Upper lobe of left lung (tissue), 6 donors: ENCODE measurements at regions not wholly inside any gene's neighbourhood (a gene's known extent, or its start where the extent isn't known, plus 50 kb on each side); places are given as distances from the start of the nearest gene placed in this dataset.
A peak's percentile ranks its signal among the peaks of the same experiment; 100 is the strongest.

Source experiments
- ATAC-seq, 2 donors: fragments of 200-7000 bp; cut with Tn5 transposase; one replicate each; pipeline ENCODE4 v1.9.1; 2022; ENCODE audit warnings: mild to moderate bottlenecking in 2 of 2, moderate library complexity in 2 of 2; ENCODE audit not compliant: low FRiP score in 2 of 2
- DNase-seq, 2 donors: peaks; one replicate each; pipeline ENCODE4 v3.0.0-alpha.2; 2019 to 2020
- H3K27ac ChIP-seq, 4 donors: fragments of 200-600 bp; sonication (generic); one replicate each; pipeline ENCODE4 v1.5.1; 2016 to 2019
- H3K27me3 ChIP-seq, 4 donors: fragments of 200-600 bp; sonication (generic); one replicate each; pipeline ENCODE4 v1.5.1; 2017 to 2019
- H3K36me3 ChIP-seq, 4 donors: fragments of 200-600 bp; sonication (generic); one replicate each; pipeline ENCODE4 v1.5.1; 2016 to 2019
- H3K4me1 ChIP-seq, 4 donors: fragments of 200-600 bp; sonication (generic); one replicate each; pipeline ENCODE4 v1.5.1; 2018 to 2019
- H3K4me3 ChIP-seq, 4 donors: fragments of 200-600 bp; sonication (generic); one replicate each; pipeline ENCODE4 v1.5.1; 2017 to 2019; ENCODE audit warnings: mild to moderate bottlenecking in 2 of 4, moderate library complexity in 1 of 4
- H3K9me3 ChIP-seq, 4 donors: fragments of 200-600 bp; sonication (generic); one replicate each; pipeline ENCODE4 v1.5.1; 2018 to 2019
- CTCF ChIP-seq, 6 experiments: fragments of 450-650 bp in 4 of 6; fragments of 200-600 bp in 2 of 6; sonication (generic) in 2 of 6; IDR thresholded peaks; one replicate each; pipeline ENCODE4 v1.5.1; 2016 to 2019; ENCODE audit warnings: antibody characterized with exemption in 6 of 6
- EP300 ChIP-seq, 4 donors: sonication (generic); formaldehyde crosslinking; IDR thresholded peaks; one replicate each; pipeline ENCODE4 v1.5.1; 2017; ENCODE audit warnings: antibody characterized with exemption in 4 of 4, control low read depth in 2 of 4
- POLR2A ChIP-seq, 4 donors: fragments of 450-650 bp; IDR thresholded peaks; one replicate each; pipeline ENCODE4 v1.5.1; 2016 to 2017; ENCODE audit warnings: antibody characterized with exemption in 4 of 4, mild to moderate bottlenecking in 2 of 4
- POLR2AphosphoS5 ChIP-seq, 2 donors: sonication (generic); formaldehyde crosslinking; IDR thresholded peaks; one replicate each; pipeline ENCODE4 v1.5.1; 2017; ENCODE audit warnings: antibody characterized with exemption in 2 of 2
- WGBS, 2 donors: methylation state at CpG; one replicate each; pipeline ENCODE4 v1.1.5; 2017 to 2018; 5-methylcytosine and 5-hydroxymethylcytosine counted together
- donor health status: DM: no; HTN: no; CAD: no; lungs with moderate emphysema.
- donor health status: DM: no; HTN: yes; CAD: no; lungs with severe emphysema.

GRCh38 chr18:78352910-78353309, 626.7 kb upstream of the SALL3 start:
- H3K4me1 ChIP-seq, result no peaks in the 10 kb centered on the region
- H3K9me3 ChIP-seq, result no peaks in the 10 kb centered on the region
- no peak overlapping the region for H3K27ac ChIP-seq
- no peak for TF ChIP-seq POLR2A (IDR thresholded peaks at IDR 0.05)
- TF ChIP-seq EP300 (IDR thresholded peaks at IDR 0.05), result no peak
- TF ChIP-seq POLR2AphosphoS5 (IDR thresholded peaks at IDR 0.05), result no peak
- no peak for TF ChIP-seq CTCF (IDR thresholded peaks at IDR 0.05)
- ATAC-seq (no peak), DNase-seq (no peak)
- WGBS, 2 donors, result 68 to 87% methylated on average over 6 of the region's 6 CpGs
- no peaks in the 10 kb centered on the region for H3K27me3 ChIP-seq
- no peaks in the 10 kb centered on the region for H3K36me3 ChIP-seq
- H3K4me3 ChIP-seq, result no peak overlapping the region

- H3K36me3 ChIP-seq, result no peaks in the 10 kb centered on the region
- TF ChIP-seq POLR2AphosphoS5 (IDR thresholded peaks at IDR 0.05), result no peak
- TF ChIP-seq CTCF (IDR thresholded peaks at IDR 0.05), result no peak
- TF ChIP-seq POLR2A (IDR thresholded peaks at IDR 0.05), result no peak
- TF ChIP-seq EP300 (IDR thresholded peaks at IDR 0.05), result no peak
- no peaks in the 10 kb centered on the region for H3K4me1 ChIP-seq
- 88 to 91% methylated on average over 5 to 15 of the region's 15 CpGs for WGBS, 2 donors
- H3K9me3 ChIP-seq, result no peaks in the 10 kb centered on the region
- H3K27ac ChIP-seq, result no peak overlapping the region
- H3K27me3 ChIP-seq, result no peaks in the 10 kb centered on the region
- peak in 1 of 2 donors; percentile 53 for DNase-seq
- no peak overlapping the region for H3K4me3 ChIP-seq
- ATAC-seq, result peak in 1 of 2 donors; percentile 32
These were observed 617.4 kb upstream of the SALL3 start for GRCh38 chr18:78362198-78362597.

DNA sequence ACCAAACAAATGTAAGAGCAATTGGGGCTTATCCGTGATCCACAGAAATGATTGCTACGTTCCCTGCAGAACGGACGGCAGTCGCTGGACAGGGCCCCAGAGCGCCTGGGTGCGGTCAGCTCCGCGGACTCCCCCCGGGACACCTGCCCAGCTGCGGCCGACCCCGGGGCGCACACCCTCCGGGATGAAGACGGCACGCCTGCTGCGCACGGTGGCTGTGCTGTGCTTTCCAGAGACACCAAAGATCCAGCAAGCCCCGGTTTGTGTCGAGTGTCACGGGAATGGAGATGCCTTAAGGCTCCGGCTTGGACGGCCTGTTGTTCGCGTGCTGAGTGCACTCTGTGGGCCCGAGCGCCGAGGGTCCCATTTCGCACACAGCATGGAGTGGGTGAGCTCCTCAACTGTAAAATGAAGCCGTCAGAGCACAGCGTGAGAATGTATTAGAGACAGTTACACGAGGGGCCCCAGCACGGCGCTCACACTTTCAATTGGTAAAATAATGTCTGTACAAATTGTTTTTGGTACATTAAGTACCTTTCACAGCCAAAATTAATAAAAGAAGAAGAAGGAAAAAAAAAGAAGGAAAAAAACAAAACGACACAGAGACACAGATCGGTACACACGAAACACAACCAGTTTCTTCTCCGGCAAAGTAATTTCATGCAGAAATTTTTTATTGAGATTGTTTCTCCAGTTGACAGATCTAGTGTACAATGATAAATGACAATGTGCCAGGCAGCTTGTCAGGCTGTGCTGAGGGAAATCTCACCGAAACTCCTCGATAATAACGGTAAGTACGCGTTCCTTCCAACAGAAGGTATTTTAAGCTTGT, 615.8 kb upstream of the SALL3 start:
- H3K27me3 ChIP-seq, result no peaks in the 10 kb centered on the region
- no peaks in the 10 kb centered on the region for H3K9me3 ChIP-seq
- DNase-seq (peak in 1 of 2 donors; percentile 77), ATAC-seq (peak in 1 of 2 donors; percentile 36)
- H3K4me1 ChIP-seq, result no peaks in the 10 kb centered on the region
- no peak for TF ChIP-seq POLR2A (IDR thresholded peaks at IDR 0.05)
- no peak for TF ChIP-seq CTCF (IDR thresholded peaks at IDR 0.05)
- no peak for TF ChIP-seq POLR2AphosphoS5 (IDR thresholded peaks at IDR 0.05)
- no peak for TF ChIP-seq EP300 (IDR thresholded peaks at IDR 0.05)
- no peak overlapping the region for H3K4me3 ChIP-seq
- no peak overlapping the region for H3K27ac ChIP-seq
- no peaks in the 10 kb centered on the region for H3K36me3 ChIP-seq
- 95 to 96% methylated on average over 34 to 43 of the region's 44 CpGs for WGBS, 2 donors

- Histone ChIP-seq H3K4me3 (no peak overlapping the region), H3K4me1 (no peaks in the 10 kb centered on the region), H3K27me3 (no peaks in the 10 kb centered on the region), H3K27ac (no peak overlapping the region), H3K9me3 (no peaks in the 10 kb centered on the region), H3K36me3 (no peaks in the 10 kb centered on the region)
- ATAC-seq (no peak), DNase-seq (no peak)
- WGBS, 2 donors, result 83 to 84% methylated on average over 13 of the region's 13 CpGs
- TF ChIP-seq CTCF (IDR thresholded peaks at IDR 0.05), result no peak
- TF ChIP-seq EP300 (IDR thresholded peaks at IDR 0.05), result no peak
- no peak for TF ChIP-seq POLR2A (IDR thresholded peaks at IDR 0.05)
These were observed 615.1 kb upstream of the SALL3 start for GRCh38 chr18:78364388-78364960.
